PC-9 (cell line): ENCODE measurements at regions not wholly inside any gene's neighbourhood (a gene's known extent, or its start where the extent isn't known, plus 50 kb on each side); places are given as distances from the start of the nearest gene placed in this dataset.
"Not testable (repeated sequence)": the region's sequence is repeated elsewhere in the genome, so short reads cannot be mapped to it uniquely, and the experiment has no call there.

Source experiments
- BruUV-seq: library from RNA; stranded (reverse); fragments of 400-500 nt; replicated peaks from 2 replicates; lab custom pipeline; 2021; lab: Mats Ljungman, UMichigan
- CTCF ChIA-PET: fragments of 300-600 bp; sonication (Branson Sonifier 250); formaldehyde crosslinking; loops from one replicate; lab custom pipeline; 2022; ENCODE audit warnings: antibody characterized with exemption; lab: Charles Lee
- POLR2A ChIA-PET: fragments of 300-600 bp; sonication (Branson Sonifier 250); formaldehyde crosslinking; loops from one replicate; lab custom pipeline; 2022; ENCODE audit warnings: antibody characterized with exemption; ENCODE audit not compliant: unreplicated experiment; lab: Charles Lee
- DNase-seq, 2 experiments: peaks; one replicate each; pipeline versions ENCODE4 v3.0.0 to v3.0.0-alpha.2; 2015 to 2022; ENCODE audit warnings: mixed read lengths in 1 of 2
- H2AFZ ChIP-seq: fragments of 200-600 bp; sonication (generic); 2 replicates; pipeline ENCODE4 v1.8.1; 2017; ENCODE audit warnings: antibody characterized with exemption
- H3F3A ChIP-seq: fragments of 200-600 bp; sonication (generic); 2 replicates; pipeline ENCODE4 v1.8.1; 2017; ENCODE audit warnings: antibody characterized with exemption, mild to moderate bottlenecking, low read depth; ENCODE audit not compliant: insufficient read depth
- H3K27ac ChIP-seq: fragments of 200-600 bp; sonication (generic); 2 replicates; pipeline ENCODE4 v1.6.1; 2016; ENCODE audit warnings: mixed run types
- H3K27me3 ChIP-seq: fragments of 200-600 bp; sonication (generic); 2 replicates; pipeline ENCODE4 v1.6.1; 2016; ENCODE audit warnings: low read depth, mixed run types; ENCODE audit not compliant: insufficient read depth
- H3K36me3 ChIP-seq: fragments of 200-600 bp; sonication (generic); 2 replicates; pipeline ENCODE4 v1.6.1; 2016; ENCODE audit warnings: low read depth, mixed run types
- H3K4me1 ChIP-seq: fragments of 200-600 bp; sonication (generic); replicated peaks from 2 replicates; pipeline ENCODE4 v1.6.1; 2016; ENCODE audit warnings: mixed run types; ENCODE audit not compliant: insufficient read depth
- H3K4me2 ChIP-seq: fragments of 200-600 bp; sonication (generic); 2 replicates; pipeline ENCODE4 v1.6.1; 2017; ENCODE audit warnings: mixed run types
- H3K4me3 ChIP-seq: fragments of 200-600 bp; sonication (generic); 2 replicates; pipeline ENCODE4 v1.6.1; 2016; ENCODE audit warnings: mixed run types
- H3K79me2 ChIP-seq: fragments of 200-600 bp; sonication (generic); 2 replicates; pipeline ENCODE4 v1.6.1; 2017; ENCODE audit warnings: low read depth, mixed run types
- H3K9me2 ChIP-seq: fragments of 200-600 bp; sonication (generic); 2 replicates; pipeline ENCODE4 v1.8.1; 2017; ENCODE audit warnings: mild to moderate bottlenecking; ENCODE audit not compliant: insufficient read depth
- H3K9me3 ChIP-seq: fragments of 200-600 bp; sonication (generic); 2 replicates; pipeline ENCODE4 v1.8.1; 2016; ENCODE audit warnings: low read depth; ENCODE audit not compliant: insufficient read depth
- H4K20me1 ChIP-seq: fragments of 200-600 bp; sonication (generic); 2 replicates; pipeline ENCODE4 v1.8.1; 2017; ENCODE audit not compliant: insufficient read depth
- EZH2 ChIP-seq: fragments of 200-600 bp; sonication (generic); IDR thresholded peaks from 2 replicates; pipeline ENCODE4 v1.8.0; 2017; ENCODE audit warnings: antibody characterized with exemption, low read depth
- intact Hi-C: fragments of 100-400 bp; cut with micrococcal nuclease; formaldehyde crosslinking; loops from one replicate; pipeline ENCODE4 v1.10.0; 2022; ENCODE audit not compliant: unreplicated experiment
- TF ChIP-seq, protein P1 (sequence below): fragments of 200-600 bp; sonication (generic); conservative IDR thresholded peaks from 2 replicates; pipeline ENCODE4 v1.6.1; 2017; ENCODE audit warnings: mixed run types, antibody characterized with exemption, mild to moderate bottlenecking, moderate library complexity

DNA sequence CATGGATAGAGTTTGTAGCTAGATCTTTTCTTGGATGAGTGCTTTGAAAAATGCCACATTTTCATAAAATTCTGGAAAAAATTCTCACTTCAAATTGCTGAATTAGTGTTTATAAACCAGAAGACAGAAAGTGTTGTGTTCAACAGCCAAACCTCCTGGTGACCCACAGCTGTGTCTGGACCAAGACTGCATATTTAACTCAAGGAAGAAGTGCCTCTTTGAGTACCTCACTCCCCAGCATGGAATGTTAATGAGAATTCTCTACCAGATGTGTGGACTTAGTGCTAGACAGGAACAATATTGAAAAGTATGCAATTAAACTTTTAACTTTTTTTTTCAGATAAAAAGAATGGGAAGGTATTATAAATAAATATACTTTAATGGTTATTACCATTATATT, 609.3 kb downstream of the COL12A1 start:
- BruUV-seq: no TSS peak
- no peaks in the 10 kb centered on the region; the same call in 1 of the 2 replicates for H3K9me3 ChIP-seq
- POLR2A ChIA-PET: no interaction called here

DNA sequence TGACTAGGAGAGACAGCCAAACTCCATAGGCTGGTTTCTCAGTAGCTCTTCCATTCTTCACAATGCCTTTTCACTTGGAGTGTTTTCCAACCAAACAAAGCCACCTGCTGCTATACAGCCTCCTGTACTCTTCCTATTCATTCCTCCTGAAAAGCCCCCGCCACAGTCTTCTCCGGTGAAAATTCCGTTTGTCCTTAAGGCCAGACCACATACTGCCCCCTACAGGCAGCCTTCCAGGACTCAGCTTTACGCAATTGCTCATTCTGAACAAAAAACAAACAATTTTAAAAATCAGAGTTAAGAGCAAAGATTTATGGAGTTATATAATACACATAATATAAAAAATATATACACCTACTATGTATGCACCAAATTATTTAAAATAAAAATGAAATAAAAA, 611.5 kb downstream of the COL12A1 start:
- H3K27me3 ChIP-seq, intact Hi-C loops, H3K4me1 ChIP-seq, H3F3A ChIP-seq, H3K79me2 ChIP-seq, H3K27ac ChIP-seq, H3K36me3 ChIP-seq, H3K9me2 ChIP-seq, BruUV-seq, H3K4me3 ChIP-seq, H2AFZ ChIP-seq, H3K9me3 ChIP-seq, H4K20me1 ChIP-seq, DNase-seq, H3K4me2 ChIP-seq, POLR2A ChIA-PET, CTCF ChIA-PET: not testable (repeated sequence)

More for the DNA sequence above, 609.3 kb downstream of the COL12A1 start:
- no peak overlapping the region for H3K4me3 ChIP-seq
- intact Hi-C loops: no loop called here
- no peaks in the 10 kb centered on the region for H3K9me2 ChIP-seq
- no peak overlapping the region for H3K27ac ChIP-seq
- H3K4me1 ChIP-seq: peaks cover 8% of the 10 kb centered on the region; the same call in 1 of the 2 replicates
- TF ChIP-seq EZH2: no peak
- TF ChIP-seq, protein P1, sequence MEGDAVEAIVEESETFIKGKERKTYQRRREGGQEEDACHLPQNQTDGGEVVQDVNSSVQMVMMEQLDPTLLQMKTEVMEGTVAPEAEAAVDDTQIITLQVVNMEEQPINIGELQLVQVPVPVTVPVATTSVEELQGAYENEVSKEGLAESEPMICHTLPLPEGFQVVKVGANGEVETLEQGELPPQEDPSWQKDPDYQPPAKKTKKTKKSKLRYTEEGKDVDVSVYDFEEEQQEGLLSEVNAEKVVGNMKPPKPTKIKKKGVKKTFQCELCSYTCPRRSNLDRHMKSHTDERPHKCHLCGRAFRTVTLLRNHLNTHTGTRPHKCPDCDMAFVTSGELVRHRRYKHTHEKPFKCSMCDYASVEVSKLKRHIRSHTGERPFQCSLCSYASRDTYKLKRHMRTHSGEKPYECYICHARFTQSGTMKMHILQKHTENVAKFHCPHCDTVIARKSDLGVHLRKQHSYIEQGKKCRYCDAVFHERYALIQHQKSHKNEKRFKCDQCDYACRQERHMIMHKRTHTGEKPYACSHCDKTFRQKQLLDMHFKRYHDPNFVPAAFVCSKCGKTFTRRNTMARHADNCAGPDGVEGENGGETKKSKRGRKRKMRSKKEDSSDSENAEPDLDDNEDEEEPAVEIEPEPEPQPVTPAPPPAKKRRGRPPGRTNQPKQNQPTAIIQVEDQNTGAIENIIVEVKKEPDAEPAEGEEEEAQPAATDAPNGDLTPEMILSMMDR: no peak
- CTCF ChIA-PET: no interaction called here
- no peak overlapping the region for H3K4me2 ChIP-seq
- H2AFZ ChIP-seq: no peak overlapping the region
- no peak for DNase-seq
- H4K20me1 ChIP-seq: no peaks in the 10 kb centered on the region
- peaks cover 8% of the 10 kb centered on the region; the same call in 1 of the 2 replicates for H3F3A ChIP-seq
- no peaks in the 10 kb centered on the region for H3K27me3 ChIP-seq
- H3K79me2 ChIP-seq: no peaks in the 10 kb centered on the region
- H3K36me3 ChIP-seq: no peaks in the 10 kb centered on the region

DNA sequence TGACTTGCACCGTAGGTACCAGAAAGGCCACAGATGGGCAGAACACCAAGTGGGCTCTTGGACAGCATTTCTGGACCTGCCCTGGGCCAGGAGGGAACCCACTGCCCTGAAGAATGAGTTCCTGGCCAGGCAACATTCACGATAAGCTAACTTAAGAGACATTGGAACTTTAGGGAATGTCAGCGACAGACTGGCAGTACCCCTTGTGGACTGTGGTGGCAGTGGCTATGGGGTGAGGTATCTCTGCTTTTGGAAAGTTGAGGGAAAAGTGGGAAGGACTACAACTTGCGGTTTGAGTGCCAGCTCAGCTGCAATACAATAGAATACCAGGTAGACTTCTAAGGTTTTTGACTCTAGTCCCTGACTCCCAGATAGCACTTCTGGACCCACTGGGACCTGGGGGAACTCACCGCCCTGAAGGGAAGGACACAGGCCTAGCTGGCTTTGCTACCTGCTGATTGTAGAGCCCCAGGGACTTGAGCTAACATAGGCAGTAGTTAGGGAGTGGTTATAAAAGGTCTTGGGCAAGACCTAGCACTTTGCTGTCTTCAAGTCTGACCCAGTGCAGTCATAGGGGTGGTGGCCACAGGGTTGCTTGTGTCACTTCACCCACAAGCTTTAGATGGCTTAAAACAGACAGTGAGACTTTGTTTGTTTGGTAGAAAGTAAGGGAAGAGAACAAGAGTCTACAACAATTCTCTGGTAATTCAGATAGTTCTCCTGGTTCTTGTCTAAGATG, 617.6 kb downstream of the COL12A1 start:
- intact Hi-C loops: no loop called here
- TF ChIP-seq EZH2: no peak
- TF ChIP-seq, protein P1: no peak
- H4K20me1 ChIP-seq: no peaks in the 10 kb centered on the region
- H3K9me2 ChIP-seq: no peaks in the 10 kb centered on the region
- H3F3A ChIP-seq: no peaks in the 10 kb centered on the region
- no peaks in the 10 kb centered on the region for H3K4me1 ChIP-seq
- no TSS peak for BruUV-seq
- no peak overlapping the region for H3K4me3 ChIP-seq
- no peaks in the 10 kb centered on the region for H3K27me3 ChIP-seq
- H3K36me3 ChIP-seq: no peaks in the 10 kb centered on the region
- no peak for DNase-seq
- H2AFZ ChIP-seq: no peak overlapping the region
- H3K79me2 ChIP-seq: no peaks in the 10 kb centered on the region
- no peak overlapping the region for H3K4me2 ChIP-seq
- POLR2A ChIA-PET: no interaction called here
- CTCF ChIA-PET: no interaction called here
- H3K9me3 ChIP-seq: no peaks in the 10 kb centered on the region
- no peak overlapping the region for H3K27ac ChIP-seq

DNA sequence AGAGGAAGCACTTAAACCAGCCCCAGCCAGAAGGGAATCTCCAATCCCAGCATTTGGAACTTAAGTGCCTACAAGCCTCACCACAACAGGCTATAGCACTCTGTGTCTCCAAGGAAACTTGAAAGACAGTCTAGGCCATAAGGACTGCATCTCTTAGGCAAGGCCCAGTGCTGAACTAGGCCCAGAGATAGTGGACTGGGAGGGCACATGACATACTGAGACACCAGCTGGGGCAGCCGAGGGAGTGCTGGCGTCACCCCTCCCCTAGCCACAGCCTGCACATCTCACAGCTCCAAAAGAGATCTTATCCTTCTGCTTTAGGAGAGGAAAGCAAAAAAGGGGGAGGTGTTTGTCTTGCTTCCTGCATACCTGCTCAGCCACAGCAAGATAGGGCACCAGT, 618.5 kb downstream of the COL12A1 start:
- no peaks in the 10 kb centered on the region for H3K9me3 ChIP-seq
- no peak for DNase-seq
- intact Hi-C loops: no loop called here
- H4K20me1 ChIP-seq: no peaks in the 10 kb centered on the region
- no peak overlapping the region for H3K27ac ChIP-seq
- no TSS peak for BruUV-seq
- H3K4me1 ChIP-seq: no peaks in the 10 kb centered on the region
- no peaks in the 10 kb centered on the region for H3K36me3 ChIP-seq
- ChIA-PET POLR2A (no interaction called here), CTCF (no interaction called here)
- no peak overlapping the region for H3K4me2 ChIP-seq
- H3K79me2 ChIP-seq: no peaks in the 10 kb centered on the region
- no peaks in the 10 kb centered on the region for H3K9me2 ChIP-seq
- no peaks in the 10 kb centered on the region for H3K27me3 ChIP-seq
- H3K4me3 ChIP-seq: no peak overlapping the region
- H3F3A ChIP-seq: no peaks in the 10 kb centered on the region
- H2AFZ ChIP-seq: no peak overlapping the region
- TF ChIP-seq, protein P1: no peak
- no peak for TF ChIP-seq EZH2
